SK-N-SH (cell line): ENCODE measurements at regions not wholly inside any gene's neighbourhood (a gene's known extent, or its start where the extent isn't known, plus 50 kb on each side); places are given as distances from the start of the nearest gene placed in this dataset.

Experiments
- CTCF ChIA-PET: fragments of 300-600, 350-600 bp; formaldehyde crosslinking; extraction: SDS; loops from one replicate; lab custom pipeline; 2021; lab: Yijun Ruan, JAX
- POLR2A ChIA-PET: fragments of 350-600 bp; sonication (Branson Sonifier 250); formaldehyde crosslinking; extraction: SDS; loops from one replicate; lab custom pipeline; 2020; ENCODE audit warnings: antibody characterized with exemption, inconsistent platforms; lab: Yijun Ruan, JAX
- DNase-seq: peaks from one replicate; pipeline ENCODE4 v3.0.0; 2012
- H2AFZ ChIP-seq: fragments of 200-600 bp; sonication (generic); 2 replicates; pipeline ENCODE4 v1.8.1; 2016; ENCODE audit warnings: antibody characterized with exemption, mild to moderate bottlenecking, low read depth
- H3F3A ChIP-seq: fragments of 200-600 bp; sonication (generic); replicated peaks from 2 replicates; pipeline ENCODE3; 2016; ENCODE audit warnings: antibody characterized with exemption, mild to moderate bottlenecking; ENCODE audit not compliant: insufficient read depth
- H3K27ac ChIP-seq, 2 experiments: fragments of 200-500 bp in 1 of 2; fragments of 200-600 bp in 1 of 2; sonication (Bioruptor generic) in 1 of 2; sonication (generic), shearing (Covaris generic) in 1 of 2; 2 replicates each; pipeline versions ENCODE4 v1.5.1 to v1.6.1; 2014 to 2016; ENCODE audit warnings: low read depth in 2 of 2, inconsistent platforms in 1 of 2, low read length in 1 of 2, mild to moderate bottlenecking in 1 of 2, mixed read lengths in 1 of 2
- H3K27me3 ChIP-seq: fragments of 200-600 bp; sonication (generic), shearing (Covaris generic); 2 replicates; pipeline ENCODE4 v1.6.1; 2016; ENCODE audit warnings: mixed run types; ENCODE audit not compliant: insufficient read depth
- H3K36me3 ChIP-seq, 2 experiments: fragments of 200-500 bp in 1 of 2; fragments of 200-600 bp in 1 of 2; sonication (Bioruptor generic) in 1 of 2; sonication (generic) in 1 of 2; replicated peaks in 1 of 2; 2 replicates each; pipeline versions ENCODE3 to v1.5.1; 2014 to 2016; ENCODE audit warnings: low read length in 1 of 2, mild to moderate bottlenecking in 1 of 2; ENCODE audit not compliant: insufficient read depth in 2 of 2, control insufficient read depth in 1 of 2
- H3K4me1 ChIP-seq, 2 experiments: fragments of 200-500 bp in 1 of 2; fragments of 200-600 bp in 1 of 2; sonication (Bioruptor generic) in 1 of 2; sonication (generic), shearing (Covaris generic) in 1 of 2; 2 replicates each; pipeline versions ENCODE4 v1.5.1 to v1.6.1; 2014 to 2016; ENCODE audit warnings: low read depth in 1 of 2, low read length in 1 of 2, mixed run types in 1 of 2; ENCODE audit not compliant: insufficient read depth in 2 of 2, control insufficient read depth in 1 of 2
- H3K4me2 ChIP-seq: fragments of 200-600 bp; sonication (generic), shearing (Covaris generic); 2 replicates; pipeline ENCODE4 v1.6.1; 2017; ENCODE audit warnings: mixed run types
- H3K4me3 ChIP-seq, 2 experiments: fragments of 200-500 bp in 1 of 2; fragments of 200-600 bp in 1 of 2; sonication (Bioruptor generic) in 1 of 2; sonication (generic), shearing (Covaris generic) in 1 of 2; 2 replicates each; pipeline versions ENCODE4 v1.5.1 to v1.8.1; 2014 to 2016; ENCODE audit warnings: low read depth in 2 of 2, inconsistent platforms in 1 of 2, low read length in 1 of 2, mild to moderate bottlenecking in 1 of 2, mixed read lengths in 1 of 2, moderate library complexity in 1 of 2
- H3K79me2 ChIP-seq: fragments of 200-600 bp; sonication (generic); 2 replicates; pipeline ENCODE4 v1.8.1; 2017; ENCODE audit warnings: mild to moderate bottlenecking; ENCODE audit not compliant: insufficient read depth
- H3K9ac ChIP-seq: fragments of 200-600 bp; sonication (generic); 2 replicates; pipeline ENCODE4 v1.6.1; 2017; ENCODE audit warnings: mixed run types
- H3K9me2 ChIP-seq: fragments of 200-600 bp; sonication (generic); 2 replicates; pipeline ENCODE4 v1.6.1; 2017; ENCODE audit warnings: mixed run types
- H3K9me3 ChIP-seq: fragments of 200-600 bp; sonication (generic); 2 replicates; pipeline ENCODE4 v1.6.1; 2017; ENCODE audit warnings: mixed run types, mild to moderate bottlenecking, moderate library complexity
- H4K20me1 ChIP-seq: fragments of 200-600 bp; sonication (generic); 2 replicates; pipeline ENCODE4 v1.6.1; 2017; ENCODE audit warnings: mild to moderate bottlenecking, mixed run types; ENCODE audit not compliant: insufficient read depth
- CHD2 ChIP-seq: fragments of 150-350 bp; IDR thresholded peaks from 2 replicates; pipeline ENCODE4 v1.6.1; 2018; ENCODE audit warnings: low read length; ENCODE audit not compliant: partially characterized antibody
- ELF1 ChIP-seq: IDR thresholded peaks from 2 replicates; pipeline ENCODE4 v1.4.0; 2012
- EZH2phosphoT487 ChIP-seq: fragments of 200-600 bp; sonication (generic); IDR thresholded peaks from 2 replicates; pipeline ENCODE4 v1.6.1; 2017; ENCODE audit warnings: low read depth, mixed run types, mild to moderate bottlenecking, antibody characterized with exemption, moderate library complexity, borderline replicate concordance
- FOXJ3 ChIP-seq: sonication (generic); formaldehyde crosslinking; IDR thresholded peaks from 2 replicates; pipeline ENCODE4 v1.5.1; 2020; ENCODE audit warnings: mild to moderate bottlenecking, missing genetic modification reagents
- FOXM1 ChIP-seq: IDR thresholded peaks from 2 replicates; pipeline ENCODE4 v1.4.0; 2012; ENCODE audit warnings: low read depth, mild to moderate bottlenecking
- JUND ChIP-seq: IDR thresholded peaks from 2 replicates; pipeline ENCODE4 v1.4.0; 2012
- MXI1 ChIP-seq: IDR thresholded peaks from 2 replicates; pipeline ENCODE4 v1.6.1; 2012; ENCODE audit warnings: mild to moderate bottlenecking, low read depth, low read length, improper control_type of control experiment
- PBX3 ChIP-seq: IDR thresholded peaks from 2 replicates; pipeline ENCODE4; 2012
- RAD21 ChIP-seq: IDR thresholded peaks from 2 replicates; pipeline ENCODE4 v1.6.1; 2012; ENCODE audit warnings: mild to moderate bottlenecking, low read length
- RCOR1 ChIP-seq: fragments of 150-350 bp; IDR thresholded peaks from 2 replicates; pipeline ENCODE4 v1.6.1; 2017; ENCODE audit warnings: antibody characterized with exemption, low read length
- REST ChIP-seq: IDR thresholded peaks from 2 replicates; pipeline ENCODE4 v1.6.1; 2012; ENCODE audit warnings: mild to moderate bottlenecking, low read depth, low read length, moderate library complexity
- RXRA ChIP-seq: IDR thresholded peaks from 2 replicates; pipeline ENCODE4 v1.4.0; 2012; ENCODE audit warnings: low read depth, mild to moderate bottlenecking, borderline replicate concordance
- SMC3 ChIP-seq: IDR thresholded peaks from 2 replicates; pipeline ENCODE4 v1.6.1; 2012; ENCODE audit warnings: low read depth, low read length, improper control_type of control experiment
- TCF12 ChIP-seq: IDR thresholded peaks from 2 replicates; pipeline ENCODE4 v1.4.0; 2012
- TEAD4 ChIP-seq: IDR thresholded peaks from 2 replicates; pipeline ENCODE4 v1.4.0; 2012; ENCODE audit warnings: mild to moderate bottlenecking, borderline replicate concordance; ENCODE audit not compliant: insufficient read depth
- YY1 ChIP-seq: IDR thresholded peaks from 2 replicates; pipeline ENCODE4 v1.4.0; 2012; ENCODE audit warnings: low read depth, mild to moderate bottlenecking
- WGBS: methylation state at CpG from one replicate; pipeline ENCODE4 v1.1.6; 2017; ENCODE audit warnings: low lambda C conversion rate; 5-methylcytosine and 5-hydroxymethylcytosine counted together
- TF ChIP-seq, protein P1 (sequence below): fragments of 150-350 bp; IDR thresholded peaks from 2 replicates; pipeline ENCODE4 v1.6.1; 2017; ENCODE audit warnings: antibody characterized with exemption, low read length, low read depth, borderline replicate concordance

DNA sequence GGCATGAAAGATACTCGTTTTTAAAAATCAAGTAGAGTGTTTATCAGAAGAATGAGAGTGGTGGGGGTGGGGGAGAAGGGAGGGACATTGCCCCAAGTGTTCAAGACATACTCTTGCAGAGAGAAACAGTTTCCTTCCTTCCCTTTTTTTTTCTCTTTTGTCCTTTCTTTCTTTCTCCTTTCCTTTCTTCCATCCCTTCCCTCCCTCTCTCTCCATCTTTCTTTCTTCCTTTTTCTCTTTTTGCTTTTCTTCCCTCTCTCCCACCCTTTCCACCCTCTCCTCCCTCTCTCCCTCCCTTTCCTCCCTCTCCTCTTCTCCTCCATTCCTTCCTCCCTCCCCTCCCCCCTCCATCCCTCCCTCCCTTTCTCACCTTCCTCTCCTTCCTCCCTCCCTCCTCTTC lies 478.3 kb upstream of the EDIL3 start:
- Histone ChIP-seq H2AFZ (no peak overlapping the region), H3K4me2 (no peak overlapping the region), H3K4me1 (no peaks in the 10 kb centered on the region), H3K4me3 (no peak overlapping the region), H3K9ac (no peak overlapping the region), H3K36me3 (peaks cover 0 to 3% of the 10 kb centered on the region in 2 experiments)
- 4% methylated on average over 1 of the region's 1 CpG for WGBS
- TF ChIP-seq MXI1, result no peak
- TF ChIP-seq REST, result no peak
- no peak for TF ChIP-seq RXRA
- no peak for TF ChIP-seq EZH2phosphoT487
- no peak for TF ChIP-seq SMC3
- TF ChIP-seq, all 33 proteins: peak for 0
- ChIA-PET POLR2A (no interaction called here), CTCF (no interaction called here)
- Histone ChIP-seq H4K20me1 (no peaks in the 10 kb centered on the region), H3F3A (no peaks in the 10 kb centered on the region), H3K27ac (no peak overlapping the region), H3K9me2 (peaks cover 6% of the 10 kb centered on the region; the same call in 1 of the 2 replicates), H3K27me3 (peaks cover 25% of the 10 kb centered on the region; the same call in 1 of the 2 replicates), H3K9me3 (no peaks in the 10 kb centered on the region), H3K79me2 (no peaks in the 10 kb centered on the region)
- no peak for DNase-seq

GRCh38 chr5:84862132-84862531 lies 477.5 kb upstream of the EDIL3 start:
- Histone ChIP-seq H2AFZ (no peak overlapping the region), H3K4me3 (no peak overlapping the region), H3K36me3 (peaks cover 0 to 3% of the 10 kb centered on the region in 2 experiments), H3K9ac (no peak overlapping the region), H3K4me2 (no peak overlapping the region), H3F3A (no peaks in the 10 kb centered on the region), H3K27ac (no peak overlapping the region), H3K9me2 (peaks cover 6% of the 10 kb centered on the region; the same call in 1 of the 2 replicates), H4K20me1 (no peaks in the 10 kb centered on the region), H3K79me2 (no peaks in the 10 kb centered on the region)
- POLR2A ChIA-PET, result no interaction called here
- TF ChIP-seq YY1 (no peak), RAD21 (no peak), FOXJ3 (CRISPR knock-in tag) (no peak), FOXM1 (no peak), TEAD4 (no peak), RCOR1 (no peak), RXRA (no peak), CHD2 (no peak), TCF12 (no peak), JUND (no peak), ELF1 (no peak), PBX3 (no peak)
- TF ChIP-seq, protein P1, sequence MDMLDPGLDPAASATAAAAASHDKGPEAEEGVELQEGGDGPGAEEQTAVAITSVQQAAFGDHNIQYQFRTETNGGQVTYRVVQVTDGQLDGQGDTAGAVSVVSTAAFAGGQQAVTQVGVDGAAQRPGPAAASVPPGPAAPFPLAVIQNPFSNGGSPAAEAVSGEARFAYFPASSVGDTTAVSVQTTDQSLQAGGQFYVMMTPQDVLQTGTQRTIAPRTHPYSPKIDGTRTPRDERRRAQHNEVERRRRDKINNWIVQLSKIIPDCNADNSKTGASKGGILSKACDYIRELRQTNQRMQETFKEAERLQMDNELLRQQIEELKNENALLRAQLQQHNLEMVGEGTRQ, result no peak
- TF ChIP-seq, all 33 proteins: peak for 0
- no peaks in the 10 kb centered on the region for H3K4me1 ChIP-seq
- H3K27me3 ChIP-seq, result peaks cover 18% of the 10 kb centered on the region; the same call in 1 of the 2 replicates
- 13% methylated on average over 7 of the region's 7 CpGs for WGBS
- CTCF ChIA-PET, result no interaction called here
- no peaks in the 10 kb centered on the region for H3K9me3 ChIP-seq
- DNase-seq, result no peak
